ENCODE measurements at regions not wholly inside any gene's neighbourhood (a gene's known extent, or its start where the extent isn't known, plus 50 kb on each side); places are given as distances from the start of the nearest gene placed in this dataset.
"Not testable (repeated sequence)": the region's sequence is repeated elsewhere in the genome, so short reads cannot be mapped to it uniquely, and the experiment has no call there.

DNA sequence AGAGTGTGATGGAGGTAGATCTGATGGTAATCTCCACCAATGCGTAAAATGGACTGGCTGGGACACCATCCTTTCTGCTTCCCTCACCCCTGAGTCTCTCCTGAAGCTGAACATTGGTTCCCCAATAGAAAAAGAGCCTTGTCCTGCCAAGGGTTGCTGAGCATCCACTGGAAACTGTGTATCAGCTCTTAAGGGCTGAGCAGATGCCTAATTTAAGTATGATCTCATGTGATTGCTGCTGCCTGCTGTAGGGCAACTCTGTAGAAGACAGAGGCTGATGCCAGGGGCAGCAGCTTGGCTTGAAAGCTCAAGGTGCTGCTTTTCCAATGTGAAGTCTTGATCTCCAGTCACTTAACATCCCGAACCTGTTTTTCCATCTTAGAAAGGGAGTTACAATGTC, 310.3 kb upstream of the CCL2 start:
- DNase-seq (ENCODE audit: low read depth), result no peak

GRCh38 chr17:33945646-33946546, 309.2 kb upstream of the CCL2 start:
- DNase-seq (ENCODE audit: low read depth), result no peak

DNA sequence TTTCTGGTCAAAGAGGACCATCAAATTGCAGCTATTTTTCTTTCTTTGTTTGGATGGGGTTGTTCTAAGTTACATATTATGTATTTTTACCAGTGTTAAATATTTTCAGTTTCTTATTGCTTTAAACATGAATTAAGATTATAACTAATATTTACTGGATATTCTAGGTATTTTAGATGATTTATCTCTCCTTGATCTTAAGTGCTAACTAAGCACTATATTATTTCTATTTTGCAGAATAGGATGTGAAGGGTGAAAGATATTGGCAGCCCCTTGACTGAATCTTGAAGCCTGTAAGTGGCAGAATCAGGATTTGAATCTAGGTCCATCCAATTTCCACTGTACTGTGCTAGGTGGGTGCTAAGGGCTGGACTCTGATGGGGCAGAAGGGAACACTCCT, 307.3 kb upstream of the CCL2 start:
- DNase-seq (ENCODE audit: low read depth), result no peak

DNA sequence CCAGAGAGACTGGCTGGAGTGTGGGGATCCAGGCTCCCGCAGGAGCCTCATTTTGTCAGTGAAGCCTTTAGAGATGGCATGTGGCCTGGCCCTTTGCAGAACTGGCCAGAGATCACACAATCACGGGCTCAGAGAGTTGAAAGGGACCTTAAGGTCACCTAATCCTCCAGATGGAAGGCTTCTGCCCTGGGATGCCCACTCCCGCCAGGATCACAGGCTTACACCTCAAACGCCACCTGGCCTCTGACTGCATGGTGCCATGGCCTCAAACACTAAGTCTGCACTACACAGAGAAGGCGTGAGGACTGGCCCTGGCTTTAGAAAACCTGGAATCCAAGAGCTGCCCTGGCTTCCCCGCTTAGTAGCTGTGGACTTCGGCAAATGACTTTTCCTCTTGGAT, 306.8 kb upstream of the CCL2 start:
- DNase-seq (ENCODE audit: low read depth), result no peak

GRCh38 chr17:33949100-33949499, 306.0 kb upstream of the CCL2 start:
- no peak for DNase-seq (ENCODE audit: low read depth)

DNA sequence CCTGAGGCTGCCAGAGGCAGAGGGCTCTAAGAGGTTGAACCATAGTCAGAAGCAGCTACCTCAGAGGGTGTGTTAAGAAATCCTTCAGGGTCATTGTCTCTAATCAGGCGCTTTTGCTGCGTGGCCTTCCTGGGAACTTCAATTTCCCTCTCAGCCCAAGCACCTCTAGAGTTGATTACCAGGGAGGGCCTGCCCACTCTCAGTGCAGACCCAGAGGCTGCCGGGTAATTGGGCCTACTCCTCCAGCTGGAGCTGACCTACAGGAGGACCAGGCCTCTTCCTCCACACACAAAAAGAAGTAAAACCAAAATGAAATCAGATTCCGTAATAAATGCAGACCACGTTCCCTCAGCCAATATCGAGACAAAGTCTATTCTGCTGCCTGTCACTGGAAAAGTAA, 305.0 kb upstream of the CCL2 start:
- DNase-seq (ENCODE audit: low read depth), result no peak

GRCh38 chr17:33952425-33952824, 302.7 kb upstream of the CCL2 start:
- DNase-seq (ENCODE audit: low read depth), result no peak

- DNase-seq (ENCODE audit: low read depth), result no peak
These were observed 300.5 kb upstream of the CCL2 start for GRCh38 chr17:33954597-33954996.

- DNase-seq (ENCODE audit: low read depth), result no peak
These were observed 299.6 kb upstream of the CCL2 start for GRCh38 chr17:33955461-33955860.

DNA sequence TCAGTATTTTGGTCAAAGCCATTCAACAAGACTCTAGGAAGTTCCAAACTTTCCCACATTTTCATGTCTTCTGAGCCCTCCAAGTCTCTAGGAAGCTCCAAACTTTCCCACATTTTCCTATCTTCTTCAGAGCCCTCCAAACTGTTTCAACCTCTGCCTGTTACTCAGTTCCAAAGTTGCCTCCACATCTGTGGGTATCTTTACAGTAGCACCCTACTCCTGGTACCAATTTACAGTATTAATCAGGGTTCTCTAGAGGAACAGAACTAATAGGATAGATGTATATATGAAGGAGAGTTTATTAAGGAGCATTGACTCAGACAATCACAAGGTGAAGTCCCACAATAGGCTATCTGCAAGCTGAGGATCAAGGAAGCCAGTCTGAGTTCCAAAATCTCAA, 296.0 kb upstream of the CCL2 start:
- DNase-seq (ENCODE audit: low read depth), result not testable (repeated sequence)

DNA sequence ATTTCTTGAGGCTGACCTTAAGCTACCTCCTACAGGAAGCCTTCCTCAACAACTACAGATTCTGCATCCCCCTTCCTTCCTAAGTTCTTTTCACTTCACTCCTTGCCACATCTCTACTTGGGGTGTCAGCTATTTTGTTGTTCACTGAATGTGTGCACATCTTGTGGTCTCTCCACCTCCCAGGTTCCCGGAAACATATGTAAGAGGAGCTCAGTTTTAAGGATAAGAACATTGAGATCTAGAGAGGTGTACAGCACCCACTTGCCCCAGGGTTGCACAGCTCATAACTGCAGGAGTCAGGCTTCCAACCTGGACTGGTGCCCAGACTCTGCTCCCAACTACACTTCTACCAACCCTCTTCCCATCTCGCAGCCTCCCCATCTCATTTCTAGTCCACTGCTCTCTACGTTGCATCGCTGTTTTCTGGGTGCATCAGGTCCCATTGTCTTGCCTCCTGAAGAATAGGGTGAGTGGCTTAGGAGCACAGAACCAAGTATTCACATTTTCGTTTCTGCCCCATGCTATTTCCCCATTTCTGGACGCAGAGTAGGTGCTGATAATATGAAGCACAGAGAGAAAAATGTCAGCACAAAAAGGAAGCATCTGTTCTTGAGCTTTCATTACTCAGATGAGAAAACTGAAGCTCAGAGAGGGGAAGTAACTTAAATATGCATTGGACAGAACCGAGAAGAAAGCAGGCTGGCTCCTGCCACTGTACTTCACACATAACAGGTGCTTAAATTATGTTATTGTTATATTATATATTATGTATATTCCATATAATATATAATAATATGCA, 292.0 kb upstream of the CCL2 start:
- DNase-seq (ENCODE audit: low read depth), result no peak

DNA sequence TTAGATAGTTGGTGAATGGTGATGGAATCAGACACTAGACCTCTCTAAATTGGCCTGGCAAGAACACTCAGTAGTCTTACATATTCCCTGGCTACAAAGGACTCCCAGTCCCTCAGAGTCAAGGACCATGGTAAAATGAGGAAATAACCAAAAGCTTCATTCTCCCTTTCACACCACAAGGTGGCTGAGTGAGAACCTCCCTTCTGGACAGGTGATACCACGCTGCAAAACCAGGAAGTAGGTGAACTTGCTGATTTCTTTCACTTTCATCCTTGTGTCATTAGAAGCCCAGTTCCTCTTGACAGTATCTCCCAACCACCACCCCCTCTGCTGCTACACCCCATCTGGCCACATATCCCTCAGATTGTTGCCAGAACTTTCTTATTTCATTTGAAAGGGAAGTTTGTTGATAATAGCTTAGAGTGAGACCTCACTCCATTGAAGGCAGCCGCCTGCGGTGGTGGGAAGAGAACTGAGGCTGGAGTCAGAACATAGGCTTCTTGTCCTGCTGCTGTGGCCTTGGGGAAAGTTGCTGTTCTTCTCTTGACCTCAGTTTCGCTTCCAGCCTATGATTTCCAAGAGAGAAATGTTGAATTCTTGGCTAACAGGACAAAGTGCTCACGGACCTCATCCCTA, 290.6 kb upstream of the CCL2 start:
- DNase-seq (ENCODE audit: low read depth), result no peak

DNA sequence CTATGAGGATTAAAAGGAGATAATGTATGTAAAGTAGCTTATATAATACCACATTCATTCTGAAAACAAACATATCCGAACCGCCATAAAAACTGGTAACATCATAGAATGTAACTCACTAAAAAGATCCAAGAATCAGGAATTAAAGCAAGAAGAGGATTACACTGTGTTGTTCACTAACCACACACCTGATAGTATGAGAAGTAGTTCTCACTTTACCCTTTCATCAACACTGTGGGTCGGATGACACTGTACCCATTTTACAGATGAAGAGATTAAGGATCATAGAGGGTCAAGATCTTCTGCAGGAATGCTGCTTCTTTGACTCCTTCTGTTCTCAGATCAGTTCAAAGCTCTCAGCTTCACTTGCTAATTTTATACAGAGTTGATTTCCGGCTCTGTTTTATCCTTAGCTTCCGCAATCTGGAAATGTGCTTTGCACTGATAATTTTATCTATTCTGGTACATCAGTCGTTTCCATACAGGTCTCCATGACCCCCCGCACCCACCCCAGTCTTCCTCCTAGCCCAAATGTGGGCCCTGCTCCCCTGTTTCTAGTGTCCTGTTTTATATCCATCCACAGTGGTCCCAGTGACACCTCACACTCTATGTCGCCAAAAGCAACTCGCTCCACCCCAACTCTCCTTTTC, 288.6 kb upstream of the CCL2 start:
- DNase-seq (ENCODE audit: low read depth), result no peak

DNA sequence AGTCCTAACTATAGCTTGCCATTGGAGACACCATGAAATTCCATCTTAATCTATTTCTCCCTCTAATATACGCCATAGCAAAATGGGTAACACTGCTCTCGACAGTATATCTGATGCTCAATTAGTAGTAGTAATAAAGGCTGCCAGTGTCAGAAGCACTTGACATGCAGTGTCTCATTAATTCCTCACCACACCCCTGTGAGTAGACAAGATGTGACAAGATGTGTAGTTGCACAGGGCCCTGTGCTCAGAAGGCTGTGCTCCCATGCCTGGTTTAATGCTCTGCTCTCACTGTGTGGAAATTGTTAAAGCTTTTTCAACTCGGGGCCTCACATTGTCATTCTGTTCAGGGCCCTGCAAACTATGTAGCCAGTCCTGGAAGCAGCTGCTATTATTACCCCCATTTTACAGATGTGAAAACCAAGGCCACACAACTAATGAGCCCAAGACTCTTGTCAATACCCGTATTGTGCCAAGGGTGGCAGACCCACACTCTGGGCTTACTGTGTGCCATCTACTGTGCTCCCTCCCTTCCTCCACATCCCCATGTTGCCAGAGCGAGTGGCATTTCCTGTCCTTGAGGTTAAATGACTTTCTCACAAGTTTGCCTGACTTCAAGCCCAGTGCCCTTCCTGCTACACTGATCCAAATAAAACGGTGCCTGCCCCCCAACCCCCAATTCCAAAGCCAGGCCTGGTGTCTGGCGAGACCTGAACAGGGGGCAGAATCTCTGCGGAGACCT, 287.3 kb upstream of the CCL2 start:
- no peak for DNase-seq (ENCODE audit: low read depth)

- no peak for DNase-seq (ENCODE audit: low read depth)
These were observed 286.6 kb upstream of the CCL2 start for GRCh38 chr17:33968350-33969044.

GRCh38 chr17:33970279-33970678, 284.8 kb upstream of the CCL2 start:
- DNase-seq (ENCODE audit: low read depth), result no peak

GRCh38 chr17:33972763-33973162, 282.3 kb upstream of the CCL2 start:
- no peak for DNase-seq (ENCODE audit: low read depth)

DNA sequence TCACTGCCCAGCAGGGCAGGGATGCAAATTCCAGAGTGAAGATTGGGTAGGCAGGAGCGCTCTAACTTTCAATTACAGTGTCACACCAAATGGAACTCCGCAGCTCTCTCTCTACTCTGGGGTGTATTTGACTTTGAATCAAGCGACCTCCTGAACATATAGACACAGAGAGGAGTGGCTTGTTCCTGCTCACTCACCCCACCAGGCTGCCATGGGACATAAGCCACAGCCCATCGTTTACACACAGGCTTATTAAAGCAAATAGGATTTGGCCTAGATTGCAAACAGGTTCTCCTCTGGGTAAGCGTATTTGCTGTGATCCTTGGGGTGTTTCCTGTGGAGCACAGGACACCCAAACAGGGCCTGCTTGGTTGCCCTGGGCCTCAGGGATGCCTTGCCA, 281.6 kb upstream of the CCL2 start:
- DNase-seq (ENCODE audit: low read depth), result no peak

- DNase-seq (ENCODE audit: low read depth), result no peak
These were observed 280.8 kb upstream of the CCL2 start for GRCh38 chr17:33974276-33974675.

- no peak for DNase-seq (ENCODE audit: low read depth)
These were observed 278.3 kb upstream of the CCL2 start for GRCh38 chr17:33976831-33977230.

Measured in fibroblast of the conjunctiva (primary cell).